ENCODE measurements at regions not wholly inside any gene's neighbourhood (a gene's known extent, or its start where the extent isn't known, plus 50 kb on each side); places are given as distances from the start of the nearest gene placed in this dataset.

DNA sequence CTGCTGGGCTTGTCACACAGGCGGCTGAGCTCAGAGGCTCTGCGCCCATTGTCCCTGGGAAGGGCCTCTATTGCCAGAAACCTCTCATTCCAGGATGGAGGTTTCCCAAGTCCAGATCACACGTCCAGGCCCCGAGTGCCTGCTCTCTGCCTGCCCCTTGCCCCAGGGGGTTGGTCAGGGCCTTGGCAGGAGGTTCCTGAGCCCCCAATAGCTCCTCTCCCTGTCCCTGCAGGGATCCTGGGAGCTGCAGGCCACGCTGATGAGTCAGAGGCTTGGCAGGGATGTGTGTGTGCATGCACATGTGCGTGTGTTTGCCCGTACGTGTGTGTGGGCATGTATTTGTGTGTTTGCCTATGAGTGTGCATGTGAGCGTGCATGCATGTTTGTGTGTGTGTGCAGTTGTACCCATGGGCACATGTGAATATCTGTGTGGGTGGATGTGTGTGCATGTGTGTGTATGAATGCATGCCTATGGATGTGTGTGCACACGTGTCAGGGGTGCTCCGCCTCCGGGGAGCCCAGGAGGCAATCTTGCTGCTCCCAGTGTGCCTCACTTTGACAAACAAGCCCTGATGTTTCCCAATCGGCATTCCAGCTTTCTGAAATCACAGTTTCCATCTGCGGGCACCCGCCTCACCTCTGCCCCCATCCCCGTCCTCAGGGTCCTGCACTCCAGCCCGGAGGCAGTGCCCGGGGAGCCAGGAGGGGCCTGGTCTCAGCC, 98.4 kb upstream of the GSE1 start (continued):
- TF ChIP-seq, protein P1, sequence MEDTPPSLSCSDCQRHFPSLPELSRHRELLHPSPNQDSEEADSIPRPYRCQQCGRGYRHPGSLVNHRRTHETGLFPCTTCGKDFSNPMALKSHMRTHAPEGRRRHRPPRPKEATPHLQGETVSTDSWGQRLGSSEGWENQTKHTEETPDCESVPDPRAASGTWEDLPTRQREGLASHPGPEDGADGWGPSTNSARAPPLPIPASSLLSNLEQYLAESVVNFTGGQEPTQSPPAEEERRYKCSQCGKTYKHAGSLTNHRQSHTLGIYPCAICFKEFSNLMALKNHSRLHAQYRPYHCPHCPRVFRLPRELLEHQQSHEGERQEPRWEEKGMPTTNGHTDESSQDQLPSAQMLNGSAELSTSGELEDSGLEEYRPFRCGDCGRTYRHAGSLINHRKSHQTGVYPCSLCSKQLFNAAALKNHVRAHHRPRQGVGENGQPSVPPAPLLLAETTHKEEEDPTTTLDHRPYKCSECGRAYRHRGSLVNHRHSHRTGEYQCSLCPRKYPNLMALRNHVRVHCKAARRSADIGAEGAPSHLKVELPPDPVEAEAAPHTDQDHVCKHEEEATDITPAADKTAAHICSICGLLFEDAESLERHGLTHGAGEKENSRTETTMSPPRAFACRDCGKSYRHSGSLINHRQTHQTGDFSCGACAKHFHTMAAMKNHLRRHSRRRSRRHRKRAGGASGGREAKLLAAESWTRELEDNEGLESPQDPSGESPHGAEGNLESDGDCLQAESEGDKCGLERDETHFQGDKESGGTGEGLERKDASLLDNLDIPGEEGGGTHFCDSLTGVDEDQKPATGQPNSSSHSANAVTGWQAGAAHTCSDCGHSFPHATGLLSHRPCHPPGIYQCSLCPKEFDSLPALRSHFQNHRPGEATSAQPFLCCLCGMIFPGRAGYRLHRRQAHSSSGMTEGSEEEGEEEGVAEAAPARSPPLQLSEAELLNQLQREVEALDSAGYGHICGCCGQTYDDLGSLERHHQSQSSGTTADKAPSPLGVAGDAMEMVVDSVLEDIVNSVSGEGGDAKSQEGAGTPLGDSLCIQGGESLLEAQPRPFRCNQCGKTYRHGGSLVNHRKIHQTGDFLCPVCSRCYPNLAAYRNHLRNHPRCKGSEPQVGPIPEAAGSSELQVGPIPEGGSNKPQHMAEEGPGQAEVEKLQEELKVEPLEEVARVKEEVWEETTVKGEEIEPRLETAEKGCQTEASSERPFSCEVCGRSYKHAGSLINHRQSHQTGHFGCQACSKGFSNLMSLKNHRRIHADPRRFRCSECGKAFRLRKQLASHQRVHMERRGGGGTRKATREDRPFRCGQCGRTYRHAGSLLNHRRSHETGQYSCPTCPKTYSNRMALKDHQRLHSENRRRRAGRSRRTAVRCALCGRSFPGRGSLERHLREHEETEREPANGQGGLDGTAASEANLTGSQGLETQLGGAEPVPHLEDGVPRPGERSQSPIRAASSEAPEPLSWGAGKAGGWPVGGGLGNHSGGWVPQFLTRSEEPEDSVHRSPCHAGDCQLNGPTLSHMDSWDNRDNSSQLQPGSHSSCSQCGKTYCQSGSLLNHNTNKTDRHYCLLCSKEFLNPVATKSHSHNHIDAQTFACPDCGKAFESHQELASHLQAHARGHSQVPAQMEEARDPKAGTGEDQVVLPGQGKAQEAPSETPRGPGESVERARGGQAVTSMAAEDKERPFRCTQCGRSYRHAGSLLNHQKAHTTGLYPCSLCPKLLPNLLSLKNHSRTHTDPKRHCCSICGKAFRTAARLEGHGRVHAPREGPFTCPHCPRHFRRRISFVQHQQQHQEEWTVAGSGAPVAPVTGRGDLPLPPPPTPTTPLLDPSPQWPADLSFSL (CRISPR knock-in tag; IDR thresholded peaks at IDR 0.05) = peak; percentile 95
- TF ChIP-seq ZNF501 (CRISPR knock-in tag; IDR thresholded peaks at IDR 0.05) = peak; percentile 92
- TF ChIP-seq NAIF1 (CRISPR knock-in tag; IDR thresholded peaks at IDR 0.05; ENCODE audit: borderline replicate concordance) = no peak
- peak; percentile 95 for TF ChIP-seq ZNF569 (CRISPR knock-in tag; IDR thresholded peaks at IDR 0.05; ENCODE audit: borderline replicate concordance)
- TF ChIP-seq CENPT (CRISPR knock-in tag; IDR thresholded peaks at IDR 0.05; ENCODE audit: low read depth) = peak; percentile 82; the same call in 1 of the 2 replicates
- TF ChIP-seq RFX3 (CRISPR knock-in tag; IDR thresholded peaks at IDR 0.05) = no peak
- peak; percentile 70; the same call in 1 of the 2 replicates for TF ChIP-seq GATA4 (IDR thresholded peaks at IDR 0.05; ENCODE audit: borderline replicate concordance, low read depth)
- TF ChIP-seq RFXANK (CRISPR knock-in tag; IDR thresholded peaks at IDR 0.05) = no peak; the same call in 1 of the 2 replicates
- peak; percentile 68 for TF ChIP-seq DBP (CRISPR knock-in tag; IDR thresholded peaks at IDR 0.05; ENCODE audit: not compliant biosample characterization)
- TF ChIP-seq ZNF792 (CRISPR knock-in tag; IDR thresholded peaks at IDR 0.05) = peak; percentile 67; the same call in 1 of the 2 replicates
- peak; percentile 93 for TF ChIP-seq PPARG (CRISPR knock-in tag; conservative IDR thresholded peaks at IDR 0.05)
- TF ChIP-seq ZBTB20 (CRISPR knock-in tag; IDR thresholded peaks at IDR 0.05; ENCODE audit: borderline replicate concordance, low read depth) = peak; percentile 97
- TF ChIP-seq ZNF362 (CRISPR knock-in tag; IDR thresholded peaks at IDR 0.05; ENCODE audit: borderline replicate concordance) = peak; percentile 76
- peak; percentile 64 for TF ChIP-seq GABPB1 (CRISPR knock-in tag; IDR thresholded peaks at IDR 0.05)
- TF ChIP-seq ZNF263 (CRISPR knock-in tag; IDR thresholded peaks at IDR 0.05) = peak; percentile 90
- TF ChIP-seq ZNF460 (CRISPR knock-in tag; IDR thresholded peaks at IDR 0.05; ENCODE audit: borderline replicate concordance) = no peak; the same call in 1 of the 2 replicates
- peak; percentile 90 for TF ChIP-seq CBFB (CRISPR knock-in tag; IDR thresholded peaks at IDR 0.05)
- no peak for TF ChIP-seq ZNF562 (CRISPR knock-in tag; IDR thresholded peaks at IDR 0.05; ENCODE audit: borderline replicate concordance)
- TF ChIP-seq, protein P2, sequence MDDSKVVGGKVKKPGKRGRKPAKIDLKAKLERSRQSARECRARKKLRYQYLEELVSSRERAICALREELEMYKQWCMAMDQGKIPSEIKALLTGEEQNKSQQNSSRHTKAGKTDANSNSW (CRISPR knock-in tag; IDR thresholded peaks at IDR 0.05; ENCODE audit: borderline replicate concordance) = peak; percentile 17; the same call in 1 of the 2 replicates
- no peak for TF ChIP-seq NFE2L1 (CRISPR knock-in tag; IDR thresholded peaks at IDR 0.05; ENCODE audit: borderline replicate concordance)
- no peak for TF ChIP-seq ZBTB1 (CRISPR knock-in tag; IDR thresholded peaks at IDR 0.05; ENCODE audit: borderline replicate concordance)
- TF ChIP-seq RBAK (CRISPR knock-in tag; IDR thresholded peaks at IDR 0.05) = peak; percentile 84; the same call in 1 of the 2 replicates
